ENCODE measurements at regions not wholly inside any gene's neighbourhood (a gene's known extent, or its start where the extent isn't known, plus 50 kb on each side); places are given as distances from the start of the nearest gene placed in this dataset.

- ATAC-seq (no peak), DNase-seq (ENCODE audit: low read depth, low spot score) (no peak)
- no TSS peak for BruUV-seq (replicated peaks)
- Histone ChIP-seq H3K4me3 (ENCODE audit: low read depth in 2 of 2, low read length in 2 of 2) (no peak overlapping the region), H3K27ac (ENCODE audit: low read length) (no peak overlapping the region), H3K27me3 (ENCODE audit: control insufficient read depth, insufficient read depth, low read length) (no peaks in the 10 kb centered on the region), H3K4me1 (ENCODE audit: control insufficient read depth, insufficient read depth, low read length) (no peaks in the 10 kb centered on the region), H3K9me3 (ENCODE audit: control insufficient read depth, insufficient read depth, low read depth, low read length) (no peaks in the 10 kb centered on the region), H3K36me3 (ENCODE audit: control insufficient read depth, insufficient read depth, low read length) (no peaks in the 10 kb centered on the region)
- TF ChIP-seq REST (IDR thresholded peaks at IDR 0.05; ENCODE audit: insufficient read depth in 1 of 2, low read depth in 2 of 2, low read length in 1 of 2) (no peak), CTCF (IDR thresholded peaks at IDR 0.05) (no peak), SIN3A (IDR thresholded peaks at IDR 0.05; ENCODE audit: borderline replicate concordance, insufficient read depth, low read depth, low read length) (no peak)
- intact Hi-C loops (cut with micrococcal nuclease; ENCODE audit: unreplicated experiment) (no loop called here), in situ Hi-C loops (cut with HindIII; ENCODE audit: low pct_unique_long_range_greater_than_20kb, low sequenced_read_pairs) (no loop called here)
- CTCF ChIA-PET, result no interaction called here
- POLR2A ChIA-PET, result no interaction called here
These were observed 569.1 kb downstream of the TBC1D4 start for GRCh38 chr13:74912898-74913297.

GRCh38 chr13:74910415-74910814, 571.6 kb downstream of the TBC1D4 start:
- Histone ChIP-seq H3K36me3 (ENCODE audit: control insufficient read depth, insufficient read depth, low read length) (no peaks in the 10 kb centered on the region), H3K9me3 (ENCODE audit: control insufficient read depth, insufficient read depth, low read depth, low read length) (no peaks in the 10 kb centered on the region), H3K4me3 (ENCODE audit: low read depth in 2 of 2, low read length in 2 of 2) (no peak overlapping the region), H3K27ac (ENCODE audit: low read length) (no peak overlapping the region), H3K4me1 (ENCODE audit: control insufficient read depth, insufficient read depth, low read length) (no peaks in the 10 kb centered on the region), H3K27me3 (ENCODE audit: control insufficient read depth, insufficient read depth, low read length) (no peaks in the 10 kb centered on the region)
- ATAC-seq (no peak), DNase-seq (ENCODE audit: low read depth, low spot score) (no peak)
- ChIA-PET CTCF (no interaction called here), POLR2A (no interaction called here)
- TF ChIP-seq TCF7L2 (IDR thresholded peaks at IDR 0.05; ENCODE audit: low read depth, low read length), result no peak
- no TSS peak for BruUV-seq (replicated peaks)
- intact Hi-C loops (cut with micrococcal nuclease; ENCODE audit: unreplicated experiment) (no loop called here), in situ Hi-C loops (cut with HindIII; ENCODE audit: low pct_unique_long_range_greater_than_20kb, low sequenced_read_pairs) (no loop called here)

- BruUV-seq (replicated peaks), result no TSS peak
These were observed 574.2 kb downstream of the TBC1D4 start for GRCh38 chr13:74907788-74908187.

More at GRCh38 chr13:74907788-74908187, 574.2 kb downstream of the TBC1D4 start:
- in situ Hi-C loops (cut with HindIII; ENCODE audit: low pct_unique_long_range_greater_than_20kb, low sequenced_read_pairs) (no loop called here), intact Hi-C loops (cut with micrococcal nuclease; ENCODE audit: unreplicated experiment) (no loop called here)
- TF ChIP-seq REST (IDR thresholded peaks at IDR 0.05; ENCODE audit: insufficient read depth in 1 of 2, low read depth in 2 of 2, low read length in 1 of 2), result no peak
- no peak for TF ChIP-seq POLR2AphosphoS5 (IDR thresholded peaks at IDR 0.05; ENCODE audit: low read depth, low read length)
- no peak for TF ChIP-seq SIN3A (IDR thresholded peaks at IDR 0.05; ENCODE audit: borderline replicate concordance, insufficient read depth, low read depth, low read length)
- no peak for TF ChIP-seq TCF7L2 (IDR thresholded peaks at IDR 0.05; ENCODE audit: low read depth, low read length)
- TF ChIP-seq CTCF (IDR thresholded peaks at IDR 0.05), result no peak
- Histone ChIP-seq H3K4me3 (ENCODE audit: low read depth in 2 of 2, low read length in 2 of 2) (no peak overlapping the region), H3K9me3 (ENCODE audit: control insufficient read depth, insufficient read depth, low read depth, low read length) (no peaks in the 10 kb centered on the region), H3K27ac (ENCODE audit: low read length) (no peak overlapping the region), H3K4me1 (ENCODE audit: control insufficient read depth, insufficient read depth, low read length) (no peaks in the 10 kb centered on the region), H3K36me3 (ENCODE audit: control insufficient read depth, insufficient read depth, low read length) (no peaks in the 10 kb centered on the region), H3K27me3 (ENCODE audit: control insufficient read depth, insufficient read depth, low read length) (no peaks in the 10 kb centered on the region)
- DNase-seq (ENCODE audit: low read depth, low spot score) (no peak), ATAC-seq (no peak)
- ChIA-PET POLR2A (no interaction called here), CTCF (no interaction called here)

Measured in Panc1 (cell line).